ENCODE measurements at regions not wholly inside any gene's neighbourhood (a gene's known extent, or its start where the extent isn't known, plus 50 kb on each side); places are given as distances from the start of the nearest gene placed in this dataset.

DNA sequence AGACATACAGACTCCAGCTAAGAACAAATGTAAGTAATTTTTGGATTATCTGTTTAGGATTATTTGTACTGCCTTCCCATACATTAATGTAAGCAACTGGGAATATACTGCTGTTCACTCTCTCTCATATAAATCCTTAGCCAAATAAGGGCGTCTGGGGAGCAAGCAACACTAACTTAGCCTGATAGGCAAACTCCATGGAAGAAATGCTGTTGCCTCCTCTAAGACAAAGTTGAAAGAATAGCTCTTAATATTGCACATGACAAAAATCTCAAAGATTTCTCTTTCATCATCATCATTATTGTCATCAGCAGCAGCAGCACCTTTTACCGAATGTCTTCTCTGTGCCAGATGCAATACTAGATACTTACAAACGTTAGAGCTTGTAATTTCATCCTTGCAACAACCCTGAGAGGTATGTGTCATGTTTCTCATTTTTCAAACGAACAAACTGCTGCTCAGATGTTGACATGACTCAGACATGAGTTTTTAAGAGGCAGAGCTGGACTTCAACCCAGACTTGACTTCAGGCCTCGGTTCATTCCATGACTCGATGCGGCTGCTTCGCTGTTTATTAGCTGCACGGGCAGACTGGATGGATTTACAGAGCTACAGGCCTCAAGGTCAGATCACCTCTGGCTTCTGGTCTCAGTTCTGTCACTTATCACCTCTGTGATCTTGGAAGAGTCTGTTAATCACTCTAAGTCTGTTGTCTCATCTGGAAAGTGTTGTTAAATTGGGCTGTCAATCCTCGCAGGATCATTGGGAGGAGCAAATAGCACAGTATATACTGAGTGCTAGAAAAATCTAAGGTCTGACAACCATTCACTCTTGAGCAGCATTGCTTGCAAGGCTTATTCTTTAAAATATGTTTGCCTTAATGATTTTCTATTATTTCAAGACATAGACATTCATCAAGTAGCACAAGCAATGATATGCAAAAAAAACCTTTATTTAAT, 126.3 kb upstream of the CELF2 start:
- no peaks in the 10 kb centered on the region for H3K4me1 Mint-ChIP-seq
- H3K4me3 Mint-ChIP-seq: no peak overlapping the region
- no peak for ATAC-seq (replicated peaks)
- H3K27ac Mint-ChIP-seq: no peak overlapping the region
- H3K36me3 Mint-ChIP-seq (ENCODE audit: low read depth): no peaks in the 10 kb centered on the region
- peaks cover 12% of the 10 kb centered on the region for H3K9me3 Mint-ChIP-seq
- H3K27me3 Mint-ChIP-seq: peaks cover 27% of the 10 kb centered on the region

DNA sequence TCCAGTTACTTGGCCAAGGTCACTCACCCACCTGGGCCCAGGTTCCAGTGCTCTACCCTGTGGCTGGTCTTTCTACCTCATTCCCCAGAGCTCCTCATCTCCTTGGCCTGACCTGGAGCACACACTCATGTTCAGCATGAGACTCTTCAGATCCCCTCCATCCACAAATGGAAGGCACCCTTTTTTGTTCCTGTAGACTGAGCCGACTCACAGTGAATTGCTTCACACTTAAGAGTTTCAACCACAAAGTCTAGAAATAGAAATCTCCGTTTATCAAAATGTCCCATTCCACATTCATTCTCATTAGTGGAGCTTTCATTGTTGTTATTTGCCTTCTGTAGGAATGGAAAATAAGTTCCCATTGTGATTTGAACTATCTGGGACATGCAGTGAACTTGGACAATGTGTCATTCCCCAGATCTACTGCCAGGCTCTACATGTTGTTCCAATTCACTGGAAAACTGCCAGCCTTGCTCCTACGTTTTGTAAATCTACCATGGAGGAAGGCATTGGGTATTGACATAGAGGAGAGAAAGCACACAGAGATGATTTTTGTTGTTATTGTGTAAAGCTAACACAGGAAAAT, 125.3 kb upstream of the CELF2 start:
- Mint-ChIP-seq H3K27me3 (peaks cover 27% of the 10 kb centered on the region), H3K4me3 (no peak overlapping the region), H3K36me3 (ENCODE audit: low read depth) (no peaks in the 10 kb centered on the region), H3K9me3 (peaks cover 12% of the 10 kb centered on the region), H3K27ac (no peak overlapping the region), H3K4me1 (no peaks in the 10 kb centered on the region)
- no peak for ATAC-seq (replicated peaks)

GRCh38 chr10:10897400-10897799, 120.3 kb upstream of the CELF2 start:
- Mint-ChIP-seq H3K9me3 (peaks cover 12% of the 10 kb centered on the region), H3K27ac (no peak overlapping the region), H3K36me3 (ENCODE audit: low read depth) (no peaks in the 10 kb centered on the region), H3K4me3 (no peak overlapping the region), H3K27me3 (peaks cover 21% of the 10 kb centered on the region), H3K4me1 (no peaks in the 10 kb centered on the region)
- no peak for ATAC-seq (replicated peaks)

DNA sequence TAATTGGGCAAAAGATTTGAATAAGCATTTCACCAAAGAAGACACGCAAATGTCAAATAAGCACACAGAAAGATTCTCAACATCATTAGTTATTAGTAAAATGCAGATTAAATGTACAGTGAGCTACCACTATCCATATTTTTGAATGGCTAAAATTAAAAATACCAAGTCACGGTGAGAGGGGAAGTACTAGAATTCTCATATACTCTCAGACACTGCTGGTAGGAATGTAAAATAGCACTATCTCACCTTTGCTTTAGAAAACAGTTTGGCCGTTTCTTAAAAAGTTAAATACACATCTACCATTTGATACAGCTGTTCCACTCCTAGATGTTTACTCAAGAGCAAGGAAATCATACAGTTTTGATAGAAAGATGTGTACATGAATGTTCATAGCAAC, 115.8 kb upstream of the CELF2 start:
- H3K36me3 Mint-ChIP-seq (ENCODE audit: low read depth): no peaks in the 10 kb centered on the region
- H3K4me1 Mint-ChIP-seq: no peaks in the 10 kb centered on the region
- no peak overlapping the region for H3K27ac Mint-ChIP-seq
- no peak overlapping the region for H3K4me3 Mint-ChIP-seq
- H3K27me3 Mint-ChIP-seq: peaks cover 9% of the 10 kb centered on the region
- no peak for ATAC-seq (replicated peaks)
- no peaks in the 10 kb centered on the region for H3K9me3 Mint-ChIP-seq

DNA sequence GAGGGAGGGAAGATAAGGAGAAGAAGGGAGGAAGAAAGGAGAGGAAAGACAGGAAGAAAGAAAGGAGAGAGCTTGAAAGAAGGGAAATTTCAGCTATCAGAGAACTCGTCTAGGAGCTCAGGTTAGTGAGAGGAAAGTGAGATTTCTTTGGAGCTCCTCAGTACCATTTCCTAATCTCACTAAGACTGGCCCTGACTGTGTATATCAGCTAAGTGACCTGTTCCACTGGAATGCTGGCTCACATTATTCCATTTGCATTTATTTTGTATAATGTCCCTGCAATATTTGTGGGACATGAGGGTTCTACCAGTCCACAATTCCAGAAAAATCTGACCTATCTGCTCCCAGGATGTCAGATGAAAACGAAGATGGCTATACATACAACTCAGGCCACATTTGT, 114.7 kb upstream of the CELF2 start:
- no peak for ATAC-seq (replicated peaks)

DNA sequence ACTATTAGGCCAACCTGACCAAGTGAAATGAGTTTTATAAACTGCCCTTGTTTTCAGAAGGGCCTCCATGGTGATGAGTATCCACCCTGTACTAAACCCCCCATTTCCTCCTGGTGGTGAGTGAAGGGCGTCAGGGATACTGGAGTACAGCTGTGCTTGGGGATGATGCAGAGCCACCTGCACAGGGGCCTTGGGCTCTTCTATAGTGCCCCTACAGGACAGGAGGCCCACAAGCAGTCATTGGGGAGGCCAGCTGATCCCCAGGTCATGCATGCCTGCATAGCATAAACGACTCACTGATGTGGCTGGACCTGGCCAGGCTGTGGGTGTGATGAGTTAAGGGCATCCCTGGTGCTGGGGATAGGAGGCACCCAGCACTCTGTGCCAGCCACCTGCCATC, 114.1 kb upstream of the CELF2 start:
- Mint-ChIP-seq H3K9me3 (no peaks in the 10 kb centered on the region), H3K27ac (no peak overlapping the region), H3K4me3 (no peak overlapping the region), H3K27me3 (peaks cover 11% of the 10 kb centered on the region), H3K36me3 (ENCODE audit: low read depth) (no peaks in the 10 kb centered on the region), H3K4me1 (no peaks in the 10 kb centered on the region)
- ATAC-seq (replicated peaks): no peak

More for the DNA sequence above, 114.7 kb upstream of the CELF2 start:
- H3K9me3 Mint-ChIP-seq: no peaks in the 10 kb centered on the region
- peaks cover 11% of the 10 kb centered on the region for H3K27me3 Mint-ChIP-seq
- no peak overlapping the region for H3K27ac Mint-ChIP-seq
- H3K36me3 Mint-ChIP-seq (ENCODE audit: low read depth): no peaks in the 10 kb centered on the region
- no peak overlapping the region for H3K4me3 Mint-ChIP-seq
- no peaks in the 10 kb centered on the region for H3K4me1 Mint-ChIP-seq

DNA sequence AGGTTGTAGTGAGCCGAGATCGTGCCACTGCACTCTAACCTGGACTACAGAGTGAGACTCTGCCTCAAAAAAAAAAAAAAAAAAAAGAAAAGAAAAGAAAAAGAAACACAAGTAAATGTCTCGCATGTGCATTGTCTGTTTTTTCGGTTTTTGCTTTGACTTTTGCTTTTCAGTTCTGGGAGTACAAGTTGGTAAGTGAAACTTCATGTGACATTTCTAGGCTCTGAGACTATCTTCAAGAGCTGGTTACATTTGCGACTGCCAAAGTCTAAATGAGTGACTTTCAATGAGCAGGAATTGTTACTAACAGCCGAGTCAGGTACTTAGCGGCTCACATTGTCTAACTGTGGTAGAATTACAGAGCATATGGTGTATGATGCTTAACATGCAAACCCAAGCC, 107.0 kb upstream of the CELF2 start:
- H3K27ac Mint-ChIP-seq: no peak overlapping the region
- no peaks in the 10 kb centered on the region for H3K9me3 Mint-ChIP-seq
- H3K36me3 Mint-ChIP-seq (ENCODE audit: low read depth): no peaks in the 10 kb centered on the region
- H3K27me3 Mint-ChIP-seq: peaks cover 20% of the 10 kb centered on the region
- no peaks in the 10 kb centered on the region for H3K4me1 Mint-ChIP-seq
- no peak overlapping the region for H3K4me3 Mint-ChIP-seq
- no peak for ATAC-seq (replicated peaks)

GRCh38 chr10:10911035-10911434, 106.6 kb upstream of the CELF2 start:
- H3K4me1 Mint-ChIP-seq: no peaks in the 10 kb centered on the region
- H3K27ac Mint-ChIP-seq: no peak overlapping the region
- no peak overlapping the region for H3K4me3 Mint-ChIP-seq
- H3K9me3 Mint-ChIP-seq: no peaks in the 10 kb centered on the region
- peaks cover 19% of the 10 kb centered on the region for H3K27me3 Mint-ChIP-seq
- ATAC-seq (replicated peaks): no peak
- H3K36me3 Mint-ChIP-seq (ENCODE audit: low read depth): no peaks in the 10 kb centered on the region

- Mint-ChIP-seq H3K4me3 (no peak overlapping the region), H3K9me3 (no peaks in the 10 kb centered on the region)
- no peak for ATAC-seq (replicated peaks)
Observed at GRCh38 chr10:10911471-10911921, 106.2 kb upstream of the CELF2 start.

GRCh38 chr10:10914144-10914543, 103.5 kb upstream of the CELF2 start:
- Mint-ChIP-seq H3K27ac (no peak overlapping the region), H3K9me3 (no peaks in the 10 kb centered on the region), H3K4me1 (no peaks in the 10 kb centered on the region), H3K36me3 (ENCODE audit: low read depth) (no peaks in the 10 kb centered on the region), H3K27me3 (peaks cover 12% of the 10 kb centered on the region), H3K4me3 (no peak overlapping the region)
- ATAC-seq (replicated peaks): no peak

More at GRCh38 chr10:10911471-10911921, 106.2 kb upstream of the CELF2 start:
- Mint-ChIP-seq H3K4me1 (no peaks in the 10 kb centered on the region), H3K36me3 (ENCODE audit: low read depth) (no peaks in the 10 kb centered on the region), H3K27ac (no peak overlapping the region), H3K27me3 (peaks cover 16% of the 10 kb centered on the region)

GRCh38 chr10:10915215-10915614, 102.5 kb upstream of the CELF2 start:
- Mint-ChIP-seq H3K4me3 (no peak overlapping the region), H3K27ac (no peak overlapping the region), H3K27me3 (peaks cover 16% of the 10 kb centered on the region), H3K9me3 (no peaks in the 10 kb centered on the region), H3K4me1 (no peaks in the 10 kb centered on the region), H3K36me3 (ENCODE audit: low read depth) (no peaks in the 10 kb centered on the region)
- ATAC-seq (replicated peaks): no peak

DNA sequence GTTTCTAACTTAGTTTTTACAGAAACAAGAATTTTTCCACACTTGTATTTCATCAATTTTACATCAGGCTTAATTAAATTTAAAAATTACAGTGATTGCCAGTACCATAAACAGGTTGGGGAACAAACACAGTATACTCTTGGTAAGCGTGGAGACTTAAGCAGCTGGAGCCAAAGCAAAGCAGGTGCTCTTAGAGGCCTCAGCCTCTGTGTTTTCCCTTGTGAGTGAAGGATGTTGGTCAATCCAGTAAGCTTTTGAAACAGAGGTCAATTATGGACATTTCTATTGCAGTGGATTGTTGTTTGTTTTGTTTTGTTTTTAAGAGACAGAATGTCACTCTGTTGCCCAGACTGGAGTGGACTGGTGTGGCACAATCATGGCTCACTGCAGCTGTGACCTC, 100.6 kb upstream of the CELF2 start:
- no peak for ATAC-seq (replicated peaks)
- Mint-ChIP-seq H3K9me3 (no peaks in the 10 kb centered on the region), H3K27me3 (peaks cover 17% of the 10 kb centered on the region)

DNA sequence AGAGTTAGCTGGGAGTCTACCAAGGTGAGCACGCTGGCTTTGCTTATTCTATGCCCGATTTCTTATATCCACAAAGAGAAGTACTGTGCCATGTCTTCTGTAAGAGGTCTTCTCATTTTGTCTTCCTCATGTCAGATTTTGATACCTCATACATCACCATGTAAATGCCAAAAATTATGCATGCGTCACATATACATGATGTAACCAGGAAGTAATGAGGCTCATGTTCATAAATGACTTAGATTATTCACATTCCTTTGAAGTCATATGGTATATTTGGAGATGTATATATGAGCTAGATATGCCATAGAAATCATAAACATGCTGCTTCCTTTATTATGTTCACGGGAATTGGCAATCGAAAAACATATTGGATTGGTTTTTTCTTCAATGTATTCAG, 97.7 kb upstream of the CELF2 start:
- ATAC-seq (replicated peaks): no peak
- H3K27me3 Mint-ChIP-seq: peaks cover 16% of the 10 kb centered on the region
- no peak overlapping the region for H3K4me3 Mint-ChIP-seq
- H3K36me3 Mint-ChIP-seq (ENCODE audit: low read depth): no peaks in the 10 kb centered on the region
- H3K27ac Mint-ChIP-seq: no peak overlapping the region
- no peaks in the 10 kb centered on the region for H3K9me3 Mint-ChIP-seq
- H3K4me1 Mint-ChIP-seq: no peaks in the 10 kb centered on the region

More for the DNA sequence above, 100.6 kb upstream of the CELF2 start:
- Mint-ChIP-seq H3K4me3 (no peak overlapping the region), H3K27ac (no peak overlapping the region), H3K36me3 (ENCODE audit: low read depth) (no peaks in the 10 kb centered on the region), H3K4me1 (no peaks in the 10 kb centered on the region)

- H3K27ac Mint-ChIP-seq: no peak overlapping the region
- no peak overlapping the region for H3K4me3 Mint-ChIP-seq
- no peak for ATAC-seq (replicated peaks)
- H3K27me3 Mint-ChIP-seq: peaks cover 16% of the 10 kb centered on the region
- H3K4me1 Mint-ChIP-seq: no peaks in the 10 kb centered on the region
- H3K9me3 Mint-ChIP-seq: no peaks in the 10 kb centered on the region
- H3K36me3 Mint-ChIP-seq (ENCODE audit: low read depth): no peaks in the 10 kb centered on the region
Observed at GRCh38 chr10:10921826-10922461, 95.7 kb upstream of the CELF2 start.

Data from activated T-helper 17 cell treated with anti-CD3 and anti-CD28 coated beads, Interleukin-2, amount 50 U/mL, for 72 hours (primary cell).